WTC11 (cell line): ENCODE measurements at regions not wholly inside any gene's neighbourhood (a gene's known extent, or its start where the extent isn't known, plus 50 kb on each side); places are given as distances from the start of the nearest gene placed in this dataset.

Experiments
- ATAC-seq: fragments of 200-7000 bp; cut with Tn5 transposase; 2 replicates; pipeline ENCODE4 v1.10.0; 2021; ENCODE audit warnings: mild to moderate bottlenecking, moderate library complexity
- CTCF ChIA-PET: fragments of 300-600 bp; sonication (Branson Sonifier 250); formaldehyde crosslinking; loops from one replicate; lab custom pipeline; 2021; ENCODE audit warnings: antibody characterized with exemption; lab: Charles Lee
- POLR2A ChIA-PET: fragments of 350-600 bp; sonication (Branson Sonifier 250); formaldehyde crosslinking; loops from one replicate; lab custom pipeline; 2021; ENCODE audit warnings: antibody characterized with exemption; lab: Charles Lee
- DNase-seq: peaks from one replicate; pipeline ENCODE4 v3.0.0; 2021; ENCODE audit warnings: low spot score
- H3K27ac Mint-ChIP-seq: 2 replicates; pipeline ENCODE4 v1.8.0; 2021; ENCODE audit warnings: mixed read lengths
- H3K27me3 Mint-ChIP-seq: 2 replicates; pipeline ENCODE4 v1.8.0; 2021; ENCODE audit warnings: low read depth, mild to moderate bottlenecking, moderate library complexity, mixed read lengths
- H3K36me3 Mint-ChIP-seq: 2 replicates; pipeline ENCODE4 v1.8.0; 2021; ENCODE audit warnings: mixed read lengths
- H3K4me1 Mint-ChIP-seq: 2 replicates; pipeline ENCODE4 v1.8.0; 2022; ENCODE audit warnings: mixed read lengths
- H3K4me3 Mint-ChIP-seq: 2 replicates; pipeline ENCODE4 v1.8.0; 2021; ENCODE audit warnings: mild to moderate bottlenecking, moderate library complexity, mixed read lengths
- H3K9me3 Mint-ChIP-seq: 2 replicates; pipeline ENCODE4 v1.8.0; 2021; ENCODE audit warnings: mixed read lengths
- ATF2 ChIP-seq: sonication (generic); formaldehyde crosslinking; IDR thresholded peaks from 2 replicates; pipeline ENCODE4 v1.8.1; 2022; ENCODE audit warnings: low read depth, missing genetic modification reagents, borderline replicate concordance
- CBFB ChIP-seq: sonication (generic); formaldehyde crosslinking; IDR thresholded peaks from 2 replicates; pipeline ENCODE4 v1.8.1; 2022; ENCODE audit warnings: mild to moderate bottlenecking, low read depth, missing genetic modification reagents
- CDX4 ChIP-seq: fragments of 250-450 bp; sonication (Bioruptor Pico); IDR thresholded peaks from 2 replicates; pipeline ENCODE4 v1.9.0; 2021; ENCODE audit warnings: moderate library complexity, mild to moderate bottlenecking, inconsistent platforms, borderline replicate concordance
- CREB1 ChIP-seq: sonication (generic); formaldehyde crosslinking; IDR thresholded peaks from 2 replicates; pipeline ENCODE4 v1.8.0; 2023; ENCODE audit warnings: mild to moderate bottlenecking, missing genetic modification reagents
- E2F5 ChIP-seq: sonication (generic); formaldehyde crosslinking; IDR thresholded peaks from 2 replicates; pipeline ENCODE4 v1.8.1; 2022; ENCODE audit warnings: mild to moderate bottlenecking, moderate library complexity, missing genetic modification reagents
- FOXP1 ChIP-seq: sonication (generic); formaldehyde crosslinking; IDR thresholded peaks from 2 replicates; pipeline ENCODE4 v1.8.0; 2022; ENCODE audit warnings: missing genetic modification reagents, mild to moderate bottlenecking, moderate library complexity, borderline replicate concordance
- GABPB1 ChIP-seq: sonication (generic); formaldehyde crosslinking; IDR thresholded peaks from 2 replicates; pipeline ENCODE4 v1.8.1; 2023; ENCODE audit warnings: mild to moderate bottlenecking, missing genetic modification reagents
- GRHL2 ChIP-seq: fragments of 250-450 bp; sonication (Bioruptor Pico); IDR thresholded peaks from 2 replicates; pipeline ENCODE4 v1.8.0; 2022; ENCODE audit warnings: mild to moderate bottlenecking, moderate library complexity; ENCODE audit not compliant: insufficient replicate concordance, severe bottlenecking
- IRF1 ChIP-seq: sonication (generic); formaldehyde crosslinking; IDR thresholded peaks from 2 replicates; pipeline ENCODE4 v1.8.0; 2023; ENCODE audit warnings: missing genetic modification reagents
- IRF2 ChIP-seq: sonication (generic); formaldehyde crosslinking; IDR thresholded peaks from 2 replicates; pipeline ENCODE4 v1.8.0; 2022; ENCODE audit warnings: low read depth, missing genetic modification reagents, borderline replicate concordance
- NFATC4 ChIP-seq: fragments of 250-450 bp; sonication (Bioruptor Pico); IDR thresholded peaks from 2 replicates; pipeline ENCODE4 v1.9.0; 2021; ENCODE audit warnings: mild to moderate bottlenecking
- PRRX2 ChIP-seq: fragments of 250-450 bp; sonication (Bioruptor Pico); IDR thresholded peaks from 2 replicates; pipeline ENCODE4 v1.8.0; 2021; ENCODE audit warnings: mild to moderate bottlenecking
- RELA ChIP-seq: sonication (generic); formaldehyde crosslinking; IDR thresholded peaks from 2 replicates; pipeline ENCODE4 v1.8.1; 2022; ENCODE audit warnings: missing genetic modification reagents, mild to moderate bottlenecking, borderline replicate concordance
- ZBTB43 ChIP-seq: sonication (generic); formaldehyde crosslinking; IDR thresholded peaks from 2 replicates; pipeline ENCODE4 v1.8.1; 2023; ENCODE audit warnings: mild to moderate bottlenecking, missing genetic modification reagents
- ZNF121 ChIP-seq: sonication (generic); formaldehyde crosslinking; IDR thresholded peaks from 2 replicates; pipeline ENCODE4 v1.8.0; 2023; ENCODE audit warnings: missing genetic modification reagents
- TF ChIP-seq, protein P1 (sequence below): fragments of 250-450 bp; sonication (Bioruptor Pico); IDR thresholded peaks from 2 replicates; pipeline ENCODE4 v1.9.0; 2021; ENCODE audit warnings: mild to moderate bottlenecking, borderline replicate concordance
- TF ChIP-seq, protein P2 (sequence below): sonication (generic); formaldehyde crosslinking; IDR thresholded peaks from 2 replicates; pipeline ENCODE4 v1.8.0; 2022; ENCODE audit warnings: mild to moderate bottlenecking, missing genetic modification reagents
- TF ChIP-seq, protein P3 (sequence below): sonication (generic); formaldehyde crosslinking; IDR thresholded peaks from 2 replicates; pipeline ENCODE4 v1.8.0; 2022; ENCODE audit warnings: mild to moderate bottlenecking, missing genetic modification reagents
- TF ChIP-seq, protein P4 (sequence below): sonication (generic); formaldehyde crosslinking; IDR thresholded peaks from 2 replicates; pipeline ENCODE4 v1.8.1; 2023; ENCODE audit warnings: mild to moderate bottlenecking, moderate library complexity, missing genetic modification reagents
- TF ChIP-seq, protein P5 (sequence below): fragments of 250-450 bp; sonication (Bioruptor Pico); IDR thresholded peaks from 2 replicates; pipeline ENCODE4 v1.9.0; 2021; ENCODE audit warnings: mild to moderate bottlenecking

- TF ChIP-seq, protein P1, sequence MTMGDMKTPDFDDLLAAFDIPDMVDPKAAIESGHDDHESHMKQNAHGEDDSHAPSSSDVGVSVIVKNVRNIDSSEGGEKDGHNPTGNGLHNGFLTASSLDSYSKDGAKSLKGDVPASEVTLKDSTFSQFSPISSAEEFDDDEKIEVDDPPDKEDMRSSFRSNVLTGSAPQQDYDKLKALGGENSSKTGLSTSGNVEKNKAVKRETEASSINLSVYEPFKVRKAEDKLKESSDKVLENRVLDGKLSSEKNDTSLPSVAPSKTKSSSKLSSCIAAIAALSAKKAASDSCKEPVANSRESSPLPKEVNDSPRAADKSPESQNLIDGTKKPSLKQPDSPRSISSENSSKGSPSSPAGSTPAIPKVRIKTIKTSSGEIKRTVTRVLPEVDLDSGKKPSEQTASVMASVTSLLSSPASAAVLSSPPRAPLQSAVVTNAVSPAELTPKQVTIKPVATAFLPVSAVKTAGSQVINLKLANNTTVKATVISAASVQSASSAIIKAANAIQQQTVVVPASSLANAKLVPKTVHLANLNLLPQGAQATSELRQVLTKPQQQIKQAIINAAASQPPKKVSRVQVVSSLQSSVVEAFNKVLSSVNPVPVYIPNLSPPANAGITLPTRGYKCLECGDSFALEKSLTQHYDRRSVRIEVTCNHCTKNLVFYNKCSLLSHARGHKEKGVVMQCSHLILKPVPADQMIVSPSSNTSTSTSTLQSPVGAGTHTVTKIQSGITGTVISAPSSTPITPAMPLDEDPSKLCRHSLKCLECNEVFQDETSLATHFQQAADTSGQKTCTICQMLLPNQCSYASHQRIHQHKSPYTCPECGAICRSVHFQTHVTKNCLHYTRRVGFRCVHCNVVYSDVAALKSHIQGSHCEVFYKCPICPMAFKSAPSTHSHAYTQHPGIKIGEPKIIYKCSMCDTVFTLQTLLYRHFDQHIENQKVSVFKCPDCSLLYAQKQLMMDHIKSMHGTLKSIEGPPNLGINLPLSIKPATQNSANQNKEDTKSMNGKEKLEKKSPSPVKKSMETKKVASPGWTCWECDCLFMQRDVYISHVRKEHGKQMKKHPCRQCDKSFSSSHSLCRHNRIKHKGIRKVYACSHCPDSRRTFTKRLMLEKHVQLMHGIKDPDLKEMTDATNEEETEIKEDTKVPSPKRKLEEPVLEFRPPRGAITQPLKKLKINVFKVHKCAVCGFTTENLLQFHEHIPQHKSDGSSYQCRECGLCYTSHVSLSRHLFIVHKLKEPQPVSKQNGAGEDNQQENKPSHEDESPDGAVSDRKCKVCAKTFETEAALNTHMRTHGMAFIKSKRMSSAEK (CRISPR knock-in tag), result no peak
- TF ChIP-seq IRF2 (CRISPR knock-in tag), result no peak
- TF ChIP-seq ZNF121 (CRISPR knock-in tag), result no peak
- no peak for TF ChIP-seq GRHL2
- TF ChIP-seq CREB1, result no peak
- TF ChIP-seq, protein P2, sequence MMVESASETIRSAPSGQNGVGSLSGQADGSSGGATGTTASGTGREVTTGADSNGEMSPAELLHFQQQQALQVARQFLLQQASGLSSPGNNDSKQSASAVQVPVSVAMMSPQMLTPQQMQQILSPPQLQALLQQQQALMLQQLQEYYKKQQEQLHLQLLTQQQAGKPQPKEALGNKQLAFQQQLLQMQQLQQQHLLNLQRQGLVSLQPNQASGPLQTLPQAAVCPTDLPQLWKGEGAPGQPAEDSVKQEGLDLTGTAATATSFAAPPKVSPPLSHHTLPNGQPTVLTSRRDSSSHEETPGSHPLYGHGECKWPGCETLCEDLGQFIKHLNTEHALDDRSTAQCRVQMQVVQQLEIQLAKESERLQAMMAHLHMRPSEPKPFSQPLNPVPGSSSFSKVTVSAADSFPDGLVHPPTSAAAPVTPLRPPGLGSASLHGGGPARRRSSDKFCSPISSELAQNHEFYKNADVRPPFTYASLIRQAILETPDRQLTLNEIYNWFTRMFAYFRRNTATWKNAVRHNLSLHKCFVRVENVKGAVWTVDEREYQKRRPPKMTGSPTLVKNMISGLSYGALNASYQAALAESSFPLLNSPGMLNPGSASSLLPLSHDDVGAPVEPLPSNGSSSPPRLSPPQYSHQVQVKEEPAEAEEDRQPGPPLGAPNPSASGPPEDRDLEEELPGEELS (CRISPR knock-in tag), result no peak
- TF ChIP-seq CDX4 (CRISPR knock-in tag), result no peak
- TF ChIP-seq, protein P3, sequence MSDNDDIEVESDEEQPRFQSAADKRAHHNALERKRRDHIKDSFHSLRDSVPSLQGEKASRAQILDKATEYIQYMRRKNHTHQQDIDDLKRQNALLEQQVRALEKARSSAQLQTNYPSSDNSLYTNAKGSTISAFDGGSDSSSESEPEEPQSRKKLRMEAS (CRISPR knock-in tag), result no peak
- no peak for TF ChIP-seq CBFB (CRISPR knock-in tag)
These were observed 408.4 kb downstream of the ETV1 start (continued) for GRCh38 chr7:13581097-13581496.

GRCh38 chr7:13593854-13594253 is 395.6 kb downstream of the ETV1 start:
- ATAC-seq (no peak), DNase-seq (no peak)
- POLR2A ChIA-PET, result no interaction called here
- CTCF ChIA-PET, result no interaction called here
- Mint-ChIP-seq H3K27me3 (no peaks in the 10 kb centered on the region), H3K36me3 (peaks cover 19% of the 10 kb centered on the region), H3K27ac (no peak overlapping the region), H3K4me3 (no peak overlapping the region), H3K4me1 (no peaks in the 10 kb centered on the region), H3K9me3 (peaks cover 46% of the 10 kb centered on the region)
- TF ChIP-seq, protein P3 (CRISPR knock-in tag), result no peak
- TF ChIP-seq ZNF121 (CRISPR knock-in tag), result no peak
- TF ChIP-seq NFATC4 (CRISPR knock-in tag), result no peak
- TF ChIP-seq E2F5, result no peak
- TF ChIP-seq, protein P4, sequence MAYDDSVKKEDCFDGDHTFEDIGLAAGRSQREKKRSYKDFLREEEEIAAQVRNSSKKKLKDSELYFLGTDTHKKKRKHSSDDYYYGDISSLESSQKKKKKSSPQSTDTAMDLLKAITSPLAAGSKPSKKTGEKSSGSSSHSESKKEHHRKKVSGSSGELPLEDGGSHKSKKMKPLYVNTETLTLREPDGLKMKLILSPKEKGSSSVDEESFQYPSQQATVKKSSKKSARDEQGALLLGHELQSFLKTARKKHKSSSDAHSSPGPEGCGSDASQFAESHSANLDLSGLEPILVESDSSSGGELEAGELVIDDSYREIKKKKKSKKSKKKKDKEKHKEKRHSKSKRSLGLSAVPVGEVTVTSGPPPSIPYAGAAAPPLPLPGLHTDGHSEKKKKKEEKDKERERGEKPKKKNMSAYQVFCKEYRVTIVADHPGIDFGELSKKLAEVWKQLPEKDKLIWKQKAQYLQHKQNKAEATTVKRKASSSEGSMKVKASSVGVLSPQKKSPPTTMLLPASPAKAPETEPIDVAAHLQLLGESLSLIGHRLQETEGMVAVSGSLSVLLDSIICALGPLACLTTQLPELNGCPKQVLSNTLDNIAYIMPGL (CRISPR knock-in tag), result no peak
- TF ChIP-seq, protein P5, sequence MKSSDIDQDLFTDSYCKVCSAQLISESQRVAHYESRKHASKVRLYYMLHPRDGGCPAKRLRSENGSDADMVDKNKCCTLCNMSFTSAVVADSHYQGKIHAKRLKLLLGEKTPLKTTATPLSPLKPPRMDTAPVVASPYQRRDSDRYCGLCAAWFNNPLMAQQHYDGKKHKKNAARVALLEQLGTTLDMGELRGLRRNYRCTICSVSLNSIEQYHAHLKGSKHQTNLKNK (CRISPR knock-in tag), result no peak
- TF ChIP-seq ATF2, result no peak
- TF ChIP-seq PRRX2 (CRISPR knock-in tag), result no peak
- no peak for TF ChIP-seq GABPB1 (CRISPR knock-in tag)
- no peak for TF ChIP-seq FOXP1 (CRISPR knock-in tag)
- TF ChIP-seq ZBTB43 (CRISPR knock-in tag), result no peak
- no peak for TF ChIP-seq IRF1 (CRISPR knock-in tag)
- no peak for TF ChIP-seq RELA (CRISPR knock-in tag)
